ENCODE measurements at regions not wholly inside any gene's neighbourhood (a gene's known extent, or its start where the extent isn't known, plus 50 kb on each side); places are given as distances from the start of the nearest gene placed in this dataset.
"Not testable (repeated sequence)": the region's sequence is repeated elsewhere in the genome, so short reads cannot be mapped to it uniquely, and the experiment has no call there.

- not testable (repeated sequence) for TF ChIP-seq MYC (IDR thresholded peaks at IDR 0.05; ENCODE audit: low read depth, low read length); CTCF (IDR thresholded peaks at IDR 0.05; ENCODE audit: extremely low read depth in 1 of 2, insufficient read depth in 1 of 2, low read depth in 1 of 2, low read length in 2 of 2); POLR2A (IDR thresholded peaks at IDR 0.05; ENCODE audit: low read depth, low read length); JUN (IDR thresholded peaks at IDR 0.05; ENCODE audit: borderline replicate concordance, insufficient read depth, insufficient read length, low read depth); MAX (IDR thresholded peaks at IDR 0.05; ENCODE audit: insufficient read depth, insufficient read length); POLR2AphosphoS5 (IDR thresholded peaks at IDR 0.05; ENCODE audit: insufficient read depth, low read depth, low read length); EZH2 (IDR thresholded peaks at IDR 0.05; ENCODE audit: borderline replicate concordance, low read depth, low read length, severe bottlenecking)
These were observed 74.9 kb upstream of the ZNF462 start for GRCh38 chr9:106788021-106788420.
